ENCODE measurements at regions not wholly inside any gene's neighbourhood (a gene's known extent, or its start where the extent isn't known, plus 50 kb on each side); places are given as distances from the start of the nearest gene placed in this dataset.
"Not testable (repeated sequence)": the region's sequence is repeated elsewhere in the genome, so short reads cannot be mapped to it uniquely, and the experiment has no call there.

GRCh38 chr1:208343226-208343625 is 99.0 kb upstream of the PLXNA2 start:
- no peak overlapping the region for H3K4me3 ChIP-seq (ENCODE audit: control insufficient read depth, low read depth, low read length)
- TF ChIP-seq CTCF (IDR thresholded peaks at IDR 0.05; ENCODE audit: control insufficient read depth, insufficient read depth, low read depth, low read length, missing control alignments) = no peak
- no peak for DNase-seq (ENCODE audit: low read depth)

GRCh38 chr1:208344202-208344857 is 100.1 kb upstream of the PLXNA2 start:
- no peak overlapping the region for H3K4me3 ChIP-seq (ENCODE audit: control insufficient read depth, low read depth, low read length)
- TF ChIP-seq CTCF (IDR thresholded peaks at IDR 0.05; ENCODE audit: control insufficient read depth, insufficient read depth, low read depth, low read length, missing control alignments) = no peak

DNA sequence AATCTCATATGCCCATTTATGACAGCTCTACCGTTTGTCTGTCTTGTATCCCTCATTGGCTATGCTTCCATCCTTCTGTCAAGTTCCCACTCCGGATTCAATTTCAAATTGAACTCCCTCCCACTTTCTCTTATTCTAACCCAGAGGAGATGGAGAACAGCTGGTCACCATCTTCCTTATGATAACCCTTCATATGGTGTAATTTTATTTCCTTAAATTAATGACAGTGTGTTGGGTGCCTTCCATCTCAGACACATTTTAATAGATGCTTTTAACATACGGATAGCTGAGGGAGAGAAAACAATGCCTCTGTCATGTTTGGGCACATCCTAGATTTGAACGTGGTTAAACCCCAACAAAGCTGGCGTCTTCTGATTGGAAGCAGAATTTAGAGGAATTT is 103.0 kb upstream of the PLXNA2 start:
- no peak overlapping the region for H3K4me3 ChIP-seq (ENCODE audit: control insufficient read depth, low read depth, low read length)
- no peak for DNase-seq (ENCODE audit: low read depth)
- no peak for TF ChIP-seq CTCF (IDR thresholded peaks at IDR 0.05; ENCODE audit: control insufficient read depth, insufficient read depth, low read depth, low read length, missing control alignments)

More at GRCh38 chr1:208344202-208344857, 100.1 kb upstream of the PLXNA2 start:
- DNase-seq (ENCODE audit: low read depth) = no peak

- TF ChIP-seq CTCF (IDR thresholded peaks at IDR 0.05; ENCODE audit: control insufficient read depth, insufficient read depth, low read depth, low read length, missing control alignments) = no peak
- no peak for DNase-seq (ENCODE audit: low read depth)
- H3K4me3 ChIP-seq (ENCODE audit: control insufficient read depth, low read depth, low read length) = no peak overlapping the region
These were observed 105.6 kb upstream of the PLXNA2 start for GRCh38 chr1:208349694-208350330.

DNA sequence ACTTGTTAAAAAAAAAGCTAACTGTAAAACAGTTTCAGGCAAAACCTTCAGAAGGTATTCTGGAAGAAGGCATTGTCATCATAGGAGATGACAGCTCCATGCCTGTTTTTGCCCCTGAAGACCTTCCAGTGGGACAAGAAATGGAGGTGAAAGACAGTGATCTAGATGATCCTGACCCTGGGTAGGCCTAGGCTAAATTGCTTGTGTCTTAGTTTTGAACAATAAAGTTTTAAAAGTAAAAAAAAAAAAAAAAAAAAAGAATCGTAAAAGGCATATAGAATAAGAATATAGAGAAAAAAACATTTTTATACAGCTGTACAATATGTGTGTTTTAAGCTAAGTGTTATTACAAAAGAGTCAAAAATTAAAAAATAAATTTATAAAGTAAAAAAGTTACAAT is 106.6 kb upstream of the PLXNA2 start:
- DNase-seq (ENCODE audit: low read depth) = no peak
- H3K4me3 ChIP-seq (ENCODE audit: control insufficient read depth, low read depth, low read length) = no peak overlapping the region
- no peak for TF ChIP-seq CTCF (IDR thresholded peaks at IDR 0.05; ENCODE audit: control insufficient read depth, insufficient read depth, low read depth, low read length, missing control alignments)

DNA sequence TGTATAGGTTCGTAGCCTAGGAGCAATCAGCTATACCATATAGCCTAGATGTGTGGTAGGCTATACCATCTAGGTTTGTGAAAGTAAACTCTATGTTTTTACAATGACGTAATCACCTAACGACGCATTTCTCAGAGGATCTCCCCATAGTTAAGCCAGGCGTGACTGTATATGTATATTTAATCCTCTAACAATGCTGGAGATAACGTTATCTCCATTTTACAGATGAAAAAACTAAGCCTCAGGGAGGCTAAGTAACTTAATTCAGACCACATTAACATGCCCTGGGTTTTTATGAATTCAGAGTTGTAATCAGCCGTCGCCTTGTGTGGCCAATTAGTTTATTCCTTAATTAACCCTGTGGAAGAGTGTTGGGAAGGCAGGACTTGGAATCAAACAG is 107.7 kb upstream of the PLXNA2 start:
- DNase-seq (ENCODE audit: low read depth) = no peak
- H3K4me3 ChIP-seq (ENCODE audit: control insufficient read depth, low read depth, low read length) = no peak overlapping the region

GRCh38 chr1:208353797-208354196 is 109.6 kb upstream of the PLXNA2 start:
- not testable (repeated sequence) for H3K4me3 ChIP-seq (ENCODE audit: control insufficient read depth, low read depth, low read length); DNase-seq (ENCODE audit: low read depth)

More for the DNA sequence above, 107.7 kb upstream of the PLXNA2 start:
- no peak for TF ChIP-seq CTCF (IDR thresholded peaks at IDR 0.05; ENCODE audit: control insufficient read depth, insufficient read depth, low read depth, low read length, missing control alignments)

Data from AG09309 (cell line).